HG02938 (cell line): ENCODE measurements at regions not wholly inside any gene's neighbourhood (a gene's known extent, or its start where the extent isn't known, plus 50 kb on each side); places are given as distances from the start of the nearest gene placed in this dataset.

Source experiments
- ATAC-seq: cut with Tn5 transposase; IDR thresholded peaks from one replicate; pipeline ENCODE4 v1.9.1; 2021; ENCODE audit warnings: mild to moderate bottlenecking, moderate library complexity; ENCODE audit not compliant: unreplicated experiment

- ATAC-seq = no peak
These were observed 206.0 kb downstream of the CYB561 start for GRCh38 chr17:63240106-63240505.

- no peak for ATAC-seq
These were observed 199.8 kb downstream of the CYB561 start for GRCh38 chr17:63246344-63246743.

- ATAC-seq = no peak
These were observed 198.4 kb downstream of the CYB561 start for GRCh38 chr17:63247706-63248105.

- no peak for ATAC-seq
These were observed 196.7 kb downstream of the CYB561 start for GRCh38 chr17:63249256-63250004.

- ATAC-seq = no peak
These were observed 195.3 kb downstream of the CYB561 start for GRCh38 chr17:63250830-63251229.

- no peak for ATAC-seq
These were observed 187.3 kb downstream of the CYB561 start for GRCh38 chr17:63258785-63259184.

GRCh38 chr17:63262751-63263476 is 183.2 kb downstream of the CYB561 start:
- ATAC-seq = no peak

- ATAC-seq = no peak
These were observed 180.6 kb downstream of the CYB561 start for GRCh38 chr17:63265526-63265925.

GRCh38 chr17:63267846-63268245 is 178.3 kb downstream of the CYB561 start:
- no peak for ATAC-seq

- ATAC-seq = no peak
These were observed 177.3 kb downstream of the CYB561 start for GRCh38 chr17:63268827-63269226.

GRCh38 chr17:63270610-63271009 is 175.5 kb downstream of the CYB561 start:
- no peak for ATAC-seq

- no peak for ATAC-seq
These were observed 172.0 kb downstream of the CYB561 start for GRCh38 chr17:63274146-63274545.

- no peak for ATAC-seq
These were observed 170.7 kb downstream of the CYB561 start for GRCh38 chr17:63275318-63275970.

- no peak for ATAC-seq
These were observed 169.9 kb downstream of the CYB561 start for GRCh38 chr17:63275971-63276745.

GRCh38 chr17:63276821-63277220 is 169.3 kb downstream of the CYB561 start:
- ATAC-seq = no peak

- no peak for ATAC-seq
These were observed 168.5 kb downstream of the CYB561 start for GRCh38 chr17:63277629-63278028.

- no peak for ATAC-seq
These were observed 167.2 kb downstream of the CYB561 start for GRCh38 chr17:63278728-63279442.

- ATAC-seq = no peak
These were observed 166.4 kb downstream of the CYB561 start for GRCh38 chr17:63279498-63280230.

GRCh38 chr17:63282455-63282854 is 163.7 kb downstream of the CYB561 start:
- ATAC-seq = peak; percentile 86

GRCh38 chr17:63285551-63285950 is 160.6 kb downstream of the CYB561 start:
- ATAC-seq = no peak
